Karpas-422 (cell line): ENCODE measurements at regions not wholly inside any gene's neighbourhood (a gene's known extent, or its start where the extent isn't known, plus 50 kb on each side); places are given as distances from the start of the nearest gene placed in this dataset.

Source experiments
- DNase-seq: peaks from one replicate; pipeline ENCODE4 v3.0.0-alpha.2; 2015
- H2AFZ ChIP-seq: fragments of 200-600 bp; sonication (generic); 2 replicates; pipeline ENCODE4 v1.6.1; 2014; ENCODE audit warnings: antibody characterized with exemption, low read length, mixed read lengths
- H3K27ac ChIP-seq: fragments of 200-600 bp; sonication (generic); 2 replicates; pipeline ENCODE4 v1.5.1; 2014; ENCODE audit warnings: mild to moderate bottlenecking, low read length, moderate library complexity
- H3K27me3 ChIP-seq: fragments of 200-600 bp; sonication (generic); 2 replicates; pipeline ENCODE4 v1.6.1; 2014; ENCODE audit warnings: low read length, mixed read lengths
- H3K36me3 ChIP-seq: fragments of 200-600 bp; sonication (generic); 2 replicates; pipeline ENCODE4 v1.6.1; 2014; ENCODE audit warnings: low read length, mixed read lengths; ENCODE audit not compliant: insufficient read depth
- H3K4me1 ChIP-seq: fragments of 200-600 bp; sonication (generic); 2 replicates; pipeline ENCODE4 v1.6.1; 2014; ENCODE audit warnings: mild to moderate bottlenecking, low read length, mixed read lengths
- H3K4me2 ChIP-seq: fragments of 200-600 bp; sonication (generic); 2 replicates; pipeline ENCODE4 v1.6.1; 2014; ENCODE audit warnings: low read length, low read depth, mild to moderate bottlenecking; ENCODE audit not compliant: poor library complexity, severe bottlenecking
- H3K4me3 ChIP-seq: fragments of 200-600 bp; sonication (generic); 2 replicates; pipeline ENCODE4 v1.5.1; 2014; ENCODE audit warnings: mild to moderate bottlenecking, antibody characterized with exemption, low read length, mixed read lengths
- H3K79me2 ChIP-seq: fragments of 200-600 bp; sonication (generic); 2 replicates; pipeline ENCODE4 v1.6.1; 2014; ENCODE audit warnings: mild to moderate bottlenecking, low read length, mixed read lengths
- H3K9ac ChIP-seq: fragments of 200-600 bp; sonication (generic); 2 replicates; pipeline ENCODE4 v1.6.0; 2014; ENCODE audit warnings: low read length
- H3K9me2 ChIP-seq: fragments of 200-600 bp; sonication (generic), shearing (Covaris generic); replicated peaks from 2 replicates; pipeline ENCODE4 v1.6.0; 2014; ENCODE audit warnings: mild to moderate bottlenecking, low read length, moderate library complexity; ENCODE audit not compliant: insufficient read depth
- H3K9me3 ChIP-seq: fragments of 300-700, 200-600 bp; sonication (generic); 2 replicates; pipeline ENCODE4 v1.6.1; 2014; ENCODE audit warnings: low read length, mixed read lengths
- H4K20me1 ChIP-seq: fragments of 200-600 bp; sonication (generic); 2 replicates; pipeline ENCODE4 v1.6.1; 2014; ENCODE audit warnings: mild to moderate bottlenecking, antibody characterized with exemption, low read length, low read depth; ENCODE audit not compliant: insufficient read depth

- Histone ChIP-seq H3K4me3 (no peak overlapping the region), H3K79me2 (no peaks in the 10 kb centered on the region), H2AFZ (no peak overlapping the region), H3K27ac (peak overlapping the region; percentile 92), H3K4me1 (peaks cover 74% of the 10 kb centered on the region), H3K9me3 (no peaks in the 10 kb centered on the region), H3K27me3 (no peaks in the 10 kb centered on the region), H3K4me2 (no peak overlapping the region), H3K36me3 (no peaks in the 10 kb centered on the region), H3K9me2 (no peaks in the 10 kb centered on the region), H3K9ac (no peak overlapping the region), H4K20me1 (no peaks in the 10 kb centered on the region)
- DNase-seq: no peak
These were observed 156.6 kb downstream of the TM9SF2 start for GRCh38 chr13:99657848-99658260.

- Histone ChIP-seq H3K4me1 (peaks cover 64% of the 10 kb centered on the region), H3K36me3 (no peaks in the 10 kb centered on the region), H3K27me3 (no peaks in the 10 kb centered on the region), H3K27ac (peak overlapping the region; percentile 92), H3K79me2 (no peaks in the 10 kb centered on the region), H3K4me2 (peak overlapping the region; percentile 43), H3K4me3 (no peak overlapping the region), H4K20me1 (no peaks in the 10 kb centered on the region), H3K9me2 (no peaks in the 10 kb centered on the region), H3K9ac (no peak overlapping the region), H2AFZ (no peak overlapping the region), H3K9me3 (no peaks in the 10 kb centered on the region)
- no peak for DNase-seq
These were observed 155.6 kb downstream of the TM9SF2 start for GRCh38 chr13:99656844-99657381.

GRCh38 chr13:99656092-99656745 is 154.9 kb downstream of the TM9SF2 start:
- H3K4me3 ChIP-seq: no peak overlapping the region
- H3K4me1 ChIP-seq: peaks cover 57% of the 10 kb centered on the region
- H3K79me2 ChIP-seq: no peaks in the 10 kb centered on the region
- no peak overlapping the region for H2AFZ ChIP-seq
- no peaks in the 10 kb centered on the region for H3K36me3 ChIP-seq
- H3K27ac ChIP-seq: peak overlapping the region; percentile 92
- H3K9me2 ChIP-seq: no peaks in the 10 kb centered on the region
- DNase-seq: peak; percentile 90
- peak overlapping the region; percentile 43 for H3K4me2 ChIP-seq
- H3K27me3 ChIP-seq: no peaks in the 10 kb centered on the region
- 0 out of 2 replicates have a peak overlapping the region, but pooled peaks have one; percentile 18 for H3K9ac ChIP-seq
- no peaks in the 10 kb centered on the region for H4K20me1 ChIP-seq
- H3K9me3 ChIP-seq: no peaks in the 10 kb centered on the region

- Histone ChIP-seq H3K79me2 (no peaks in the 10 kb centered on the region), H3K4me3 (no peak overlapping the region), H3K9me2 (no peaks in the 10 kb centered on the region), H3K36me3 (no peaks in the 10 kb centered on the region), H4K20me1 (no peaks in the 10 kb centered on the region), H3K27ac (no peak overlapping the region), H3K4me1 (peaks cover 50% of the 10 kb centered on the region), H3K27me3 (no peaks in the 10 kb centered on the region), H2AFZ (no peak overlapping the region), H3K9ac (no peak overlapping the region), H3K4me2 (no peak overlapping the region), H3K9me3 (no peaks in the 10 kb centered on the region)
- no peak for DNase-seq
These were observed 154.2 kb downstream of the TM9SF2 start for GRCh38 chr13:99655351-99656091.

- no peaks in the 10 kb centered on the region for H3K9me3 ChIP-seq
- no peak overlapping the region for H3K9ac ChIP-seq
- H3K9me2 ChIP-seq: no peaks in the 10 kb centered on the region
- no peak overlapping the region for H2AFZ ChIP-seq
- DNase-seq: no peak
- H3K4me3 ChIP-seq: no peak overlapping the region
- no peaks in the 10 kb centered on the region for H3K36me3 ChIP-seq
- H3K27ac ChIP-seq: no peak overlapping the region
- H4K20me1 ChIP-seq: no peaks in the 10 kb centered on the region
- H3K4me2 ChIP-seq: no peak overlapping the region
- H3K4me1 ChIP-seq: peaks cover 36% of the 10 kb centered on the region
- no peaks in the 10 kb centered on the region for H3K27me3 ChIP-seq
- no peaks in the 10 kb centered on the region for H3K79me2 ChIP-seq
These were observed 152.8 kb downstream of the TM9SF2 start for GRCh38 chr13:99654076-99654475.

GRCh38 chr13:99653526-99653925 is 152.3 kb downstream of the TM9SF2 start:
- peaks cover 30% of the 10 kb centered on the region for H3K4me1 ChIP-seq

GRCh38 chr13:99652901-99653300 is 151.6 kb downstream of the TM9SF2 start:
- no peak for DNase-seq
- Histone ChIP-seq H3K4me1 (peaks cover 24% of the 10 kb centered on the region), H3K27ac (no peak overlapping the region), H3K4me2 (no peak overlapping the region), H3K79me2 (no peaks in the 10 kb centered on the region), H3K36me3 (no peaks in the 10 kb centered on the region), H3K27me3 (no peaks in the 10 kb centered on the region), H2AFZ (no peak overlapping the region), H3K9ac (no peak overlapping the region), H3K9me2 (no peaks in the 10 kb centered on the region), H3K9me3 (no peaks in the 10 kb centered on the region), H3K4me3 (no peak overlapping the region), H4K20me1 (0 out of 2 replicates have a peak, but pooled peaks cover under 1% of the 10 kb centered on the region)

More at GRCh38 chr13:99653526-99653925, 152.3 kb downstream of the TM9SF2 start:
- H3K27ac ChIP-seq: no peak overlapping the region
- no peak overlapping the region for H3K9ac ChIP-seq
- H4K20me1 ChIP-seq: no peaks in the 10 kb centered on the region
- H3K27me3 ChIP-seq: no peaks in the 10 kb centered on the region
- H3K79me2 ChIP-seq: no peaks in the 10 kb centered on the region
- no peaks in the 10 kb centered on the region for H3K36me3 ChIP-seq
- no peak overlapping the region for H2AFZ ChIP-seq
- no peaks in the 10 kb centered on the region for H3K9me3 ChIP-seq
- H3K4me3 ChIP-seq: no peak overlapping the region
- H3K9me2 ChIP-seq: no peaks in the 10 kb centered on the region
- DNase-seq: no peak
- H3K4me2 ChIP-seq: no peak overlapping the region

GRCh38 chr13:99652141-99652540 is 150.9 kb downstream of the TM9SF2 start:
- H2AFZ ChIP-seq: no peak overlapping the region
- no peak overlapping the region for H3K27ac ChIP-seq
- 0 out of 2 replicates have a peak, but pooled peaks cover 6% of the 10 kb centered on the region for H4K20me1 ChIP-seq
- no peaks in the 10 kb centered on the region for H3K9me3 ChIP-seq
- H3K27me3 ChIP-seq: no peaks in the 10 kb centered on the region
- no peak overlapping the region for H3K4me2 ChIP-seq
- H3K4me1 ChIP-seq: peaks cover 17% of the 10 kb centered on the region
- DNase-seq: no peak
- H3K9ac ChIP-seq: no peak overlapping the region
- H3K9me2 ChIP-seq: no peaks in the 10 kb centered on the region
- no peak overlapping the region for H3K4me3 ChIP-seq
- H3K79me2 ChIP-seq: no peaks in the 10 kb centered on the region
- no peaks in the 10 kb centered on the region for H3K36me3 ChIP-seq
